ENCODE measurements at regions not wholly inside any gene's neighbourhood (a gene's known extent, or its start where the extent isn't known, plus 50 kb on each side); places are given as distances from the start of the nearest gene placed in this dataset.
A peak's percentile ranks its signal among the peaks of the same experiment; 100 is the strongest.

DNA sequence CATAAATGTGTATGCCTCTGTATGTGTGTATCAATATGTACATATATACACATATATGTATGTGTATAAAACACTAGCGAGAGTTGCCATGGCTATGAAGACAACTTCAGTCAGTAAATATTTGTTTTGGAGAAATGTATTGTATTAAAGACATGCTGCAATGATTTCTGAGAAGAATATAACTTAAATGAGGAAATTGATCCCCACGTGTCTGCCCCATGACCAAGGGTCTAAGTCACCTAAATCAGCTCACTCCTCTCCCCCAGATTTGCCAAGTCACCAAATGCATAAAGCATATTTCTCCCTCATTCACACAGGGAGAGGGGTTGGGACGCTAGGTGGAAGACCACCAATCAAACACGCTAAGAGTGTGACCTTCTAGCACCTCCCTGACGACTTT is 58.3 kb upstream of the LYST start:
- H3K4me3 ChIP-seq: no peak overlapping the region
- H3K9me3 ChIP-seq (replicated peaks): no peaks in the 10 kb centered on the region
- H3K27me3 ChIP-seq: no peaks in the 10 kb centered on the region
- peaks cover 4% of the 10 kb centered on the region for H3K4me1 ChIP-seq
- DNase-seq: no peak
- H3K36me3 ChIP-seq: no peaks in the 10 kb centered on the region
- no peak overlapping the region for H3K27ac ChIP-seq

DNA sequence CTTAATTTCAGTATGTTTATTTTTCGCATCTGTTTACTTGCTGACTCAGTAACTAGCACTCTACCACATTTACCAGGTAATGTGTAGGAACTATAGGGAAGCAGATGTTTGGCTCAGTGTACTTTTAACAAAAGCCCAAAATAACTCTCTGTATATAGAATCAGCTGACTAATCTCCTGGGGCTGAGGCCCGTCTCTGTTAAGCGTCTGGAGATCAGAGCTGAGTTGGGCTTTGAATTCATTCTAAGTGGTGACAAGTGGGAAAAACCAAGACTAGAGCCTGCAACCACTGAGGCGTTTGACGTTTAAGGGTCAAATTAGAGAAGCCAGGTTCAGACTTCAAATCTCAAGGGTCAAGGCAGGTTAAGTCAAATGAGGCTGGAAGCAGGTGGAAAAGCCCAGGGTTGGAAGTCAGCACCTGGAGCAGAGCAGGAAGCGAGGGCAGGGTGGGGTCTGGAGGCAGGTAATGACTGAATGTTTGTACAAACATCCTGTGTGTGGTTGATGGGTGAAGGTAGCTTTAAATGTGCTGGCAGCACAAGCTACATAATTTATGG is 56.8 kb upstream of the LYST start:
- no peaks in the 10 kb centered on the region for H3K27me3 ChIP-seq
- H3K4me1 ChIP-seq: no peaks in the 10 kb centered on the region; the same call in 1 of the 2 replicates
- H3K36me3 ChIP-seq: no peaks in the 10 kb centered on the region
- H3K4me3 ChIP-seq: no peak overlapping the region
- H3K9me3 ChIP-seq (replicated peaks): no peaks in the 10 kb centered on the region
- no peak overlapping the region for H3K27ac ChIP-seq
- no peak for DNase-seq

DNA sequence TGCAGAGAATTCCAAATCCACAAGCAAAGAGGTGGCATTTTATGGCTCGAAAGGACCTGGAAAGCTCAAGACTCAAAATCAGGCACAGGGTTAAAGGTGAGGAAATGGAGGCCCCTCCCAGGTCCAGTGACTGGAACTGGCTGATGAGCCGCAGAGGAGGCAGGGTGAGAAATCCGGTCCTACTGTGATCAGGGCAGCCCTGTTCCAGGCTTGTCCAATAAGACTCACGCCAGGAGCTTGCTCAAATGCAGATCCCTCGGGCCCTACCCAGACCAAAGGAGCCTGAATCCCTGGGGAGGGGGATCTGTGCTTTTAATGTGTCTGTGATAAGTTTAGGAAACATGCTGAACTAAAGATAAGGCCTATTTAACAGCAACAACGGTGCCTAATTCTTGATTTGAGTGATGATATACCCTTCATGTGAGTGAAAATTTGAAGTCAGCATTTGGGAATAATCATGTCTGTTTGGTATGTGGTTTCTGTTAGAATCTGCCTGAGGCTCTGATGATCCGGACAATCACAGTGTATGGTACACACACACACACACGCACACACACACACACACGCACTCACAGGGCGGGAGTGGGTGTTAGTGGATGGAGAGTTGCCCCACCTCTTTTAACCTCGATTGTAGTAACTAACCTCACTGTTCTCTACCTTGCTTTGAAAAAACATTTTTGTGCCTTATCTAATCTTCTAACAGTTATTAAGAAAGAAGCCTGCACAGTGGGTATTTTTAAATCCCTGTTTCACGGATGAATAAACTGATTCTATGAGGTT is 54.1 kb upstream of the LYST start:
- H3K9me3 ChIP-seq (replicated peaks): no peaks in the 10 kb centered on the region
- no peaks in the 10 kb centered on the region for H3K27me3 ChIP-seq
- H3K36me3 ChIP-seq: no peaks in the 10 kb centered on the region
- no peak overlapping the region for H3K27ac ChIP-seq
- H3K4me1 ChIP-seq: no peaks in the 10 kb centered on the region; the same call in none of the 2 replicates
- H3K4me3 ChIP-seq: no peak overlapping the region
- DNase-seq: no peak

GRCh38 chr1:235919833-235920441 is 53.2 kb upstream of the LYST start:
- no peaks in the 10 kb centered on the region; the same call in none of the 2 replicates for H3K4me1 ChIP-seq
- no peaks in the 10 kb centered on the region for H3K36me3 ChIP-seq
- H3K27me3 ChIP-seq: no peaks in the 10 kb centered on the region
- H3K9me3 ChIP-seq (replicated peaks): no peaks in the 10 kb centered on the region
- no peak overlapping the region for H3K4me3 ChIP-seq
- no peak overlapping the region for H3K27ac ChIP-seq
- DNase-seq: no peak

DNA sequence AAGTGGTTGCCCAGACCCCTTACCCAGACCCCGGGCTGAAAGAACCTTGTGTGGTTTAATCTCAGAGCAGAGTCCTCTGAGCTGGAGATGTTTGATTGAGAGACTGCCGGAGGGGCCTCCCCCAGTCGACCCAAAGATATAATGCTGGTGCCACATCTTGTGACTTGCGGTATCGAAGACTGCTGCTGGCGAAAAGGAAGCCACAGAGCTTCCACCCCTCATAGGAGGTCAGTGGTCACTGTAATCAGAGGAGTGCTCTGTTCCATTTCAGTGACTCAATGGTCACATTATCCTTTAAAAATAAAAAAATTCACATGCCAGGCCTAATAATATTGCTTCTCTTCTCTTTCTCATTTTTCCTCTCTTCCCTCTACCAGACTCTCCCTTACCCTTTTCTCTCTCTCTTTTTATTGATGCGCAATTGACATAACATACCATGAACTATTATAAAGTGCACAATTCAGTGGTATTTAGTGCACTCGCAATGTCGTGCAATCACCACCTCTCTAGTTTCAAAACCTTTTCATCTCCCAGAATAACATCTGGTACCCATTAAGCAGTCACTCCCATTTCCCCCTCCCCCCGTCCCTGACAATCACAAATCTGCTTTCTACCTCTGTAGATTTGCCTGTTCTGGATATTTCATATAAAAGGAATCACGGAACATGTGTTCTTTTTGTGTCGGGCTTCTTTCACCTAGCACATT is 52.6 kb upstream of the LYST start:
- no peak for DNase-seq
- Histone ChIP-seq H3K27me3 (no peaks in the 10 kb centered on the region), H3K9me3 (replicated peaks) (no peaks in the 10 kb centered on the region), H3K36me3 (no peaks in the 10 kb centered on the region), H3K27ac (no peak overlapping the region), H3K4me1 (no peaks in the 10 kb centered on the region; the same call in none of the 2 replicates), H3K4me3 (no peak overlapping the region)

- no peaks in the 10 kb centered on the region for H3K36me3 ChIP-seq
- H3K27me3 ChIP-seq: no peaks in the 10 kb centered on the region
- DNase-seq: peak; percentile 19 to 43
- H3K9me3 ChIP-seq (replicated peaks): no peaks in the 10 kb centered on the region
- no peaks in the 10 kb centered on the region; the same call in none of the 2 replicates for H3K4me1 ChIP-seq
- no peak overlapping the region for H3K27ac ChIP-seq
- no peak overlapping the region for H3K4me3 ChIP-seq
Observed at GRCh38 chr1:235918465-235918864, 51.8 kb upstream of the LYST start.

GRCh38 chr1:235918032-235918431 is 51.3 kb upstream of the LYST start:
- H3K27ac ChIP-seq: no peak overlapping the region
- DNase-seq: peak; percentile 10
- no peaks in the 10 kb centered on the region for H3K9me3 ChIP-seq (replicated peaks)
- H3K4me1 ChIP-seq: no peaks in the 10 kb centered on the region; the same call in none of the 2 replicates
- H3K36me3 ChIP-seq: no peaks in the 10 kb centered on the region
- no peaks in the 10 kb centered on the region for H3K27me3 ChIP-seq
- H3K4me3 ChIP-seq: no peak overlapping the region; the same call in 1 of the 2 replicates

GRCh38 chr1:235917267-235917811 is 50.6 kb upstream of the LYST start:
- Histone ChIP-seq H3K4me1 (no peaks in the 10 kb centered on the region; the same call in none of the 2 replicates), H3K9me3 (replicated peaks) (no peaks in the 10 kb centered on the region), H3K27me3 (no peaks in the 10 kb centered on the region), H3K27ac (peak overlapping the region; percentile 38), H3K36me3 (no peaks in the 10 kb centered on the region), H3K4me3 (no peak overlapping the region)
- peak; percentile 36 to 67 for DNase-seq

Data from SJCRH30 (cell line).